ENCODE measurements at regions not wholly inside any gene's neighbourhood (a gene's known extent, or its start where the extent isn't known, plus 50 kb on each side); places are given as distances from the start of the nearest gene placed in this dataset.

GRCh38 chr5:167029488-167029887 is 1262.0 kb upstream of the WWC1 start:
- no peaks in the 10 kb centered on the region for H3K9me3 ChIP-seq (ENCODE audit: control insufficient read depth, insufficient read depth, low read length)
- no peaks in the 10 kb centered on the region for H3K36me3 Mint-ChIP-seq
- intact Hi-C loops (cut with micrococcal nuclease), result no loop called here

GRCh38 chr5:167030500-167031120 is 1260.8 kb upstream of the WWC1 start:
- Mint-ChIP-seq H3K27me3 (ENCODE audit: low read depth in 2 of 2) (no peaks in the 10 kb centered on the region), H3K36me3 (no peaks in the 10 kb centered on the region), H3K4me1 (no peaks in the 10 kb centered on the region), H3K9me3 (peaks cover 5 to 6% of the 10 kb centered on the region in 2 donors), H3K27ac (no peak overlapping the region), H3K4me3 (no peak overlapping the region)
- Histone ChIP-seq H3K36me3 (ENCODE audit: control insufficient read depth, insufficient read depth, low read length) (no peaks in the 10 kb centered on the region), H3K4me1 (ENCODE audit: control insufficient read depth, insufficient read depth, low read length) (no peaks in the 10 kb centered on the region), H3K9me3 (ENCODE audit: control insufficient read depth, insufficient read depth, low read length) (no peaks in the 10 kb centered on the region), H3K27ac (ENCODE audit: low read length) (no peak overlapping the region), H3K27me3 (ENCODE audit: control insufficient read depth, insufficient read depth, low read length) (no peaks in the 10 kb centered on the region), H3K4me3 (ENCODE audit: low read length) (no peak overlapping the region)
- DNase-seq (no peak), ATAC-seq (no peak)
- no peak for TF ChIP-seq CTCF (IDR thresholded peaks at IDR 0.05)
- WGBS (ENCODE audit: insufficient coverage), result 87% methylated on average over 15 of the region's 17 CpGs
- intact Hi-C loops (cut with micrococcal nuclease), result no loop called here

More at GRCh38 chr5:167029488-167029887, 1262.0 kb upstream of the WWC1 start:
- Mint-ChIP-seq H3K9me3 (peaks cover 5 to 6% of the 10 kb centered on the region in 2 donors), H3K4me3 (no peak overlapping the region), H3K4me1 (no peaks in the 10 kb centered on the region), H3K27ac (no peak overlapping the region), H3K27me3 (ENCODE audit: low read depth in 2 of 2) (no peaks in the 10 kb centered on the region)
- no peak for DNase-seq
- Histone ChIP-seq H3K27me3 (ENCODE audit: control insufficient read depth, insufficient read depth, low read length) (no peaks in the 10 kb centered on the region), H3K36me3 (ENCODE audit: control insufficient read depth, insufficient read depth, low read length) (no peaks in the 10 kb centered on the region), H3K4me3 (ENCODE audit: low read length) (no peak overlapping the region), H3K27ac (ENCODE audit: low read length) (no peak overlapping the region), H3K4me1 (ENCODE audit: control insufficient read depth, insufficient read depth, low read length) (no peaks in the 10 kb centered on the region)
- no peak for ATAC-seq
- WGBS (ENCODE audit: insufficient coverage), result 62% methylated on average over 2 of the region's 2 CpGs
- no peak for TF ChIP-seq CTCF (IDR thresholded peaks at IDR 0.05)

- 100% methylated on average over 1 of the region's 4 CpGs for whole genome bisulfite sequencing (ENCODE audit: insufficient coverage)
- peaks cover 4% of the 10 kb centered on the region for H3K9me3 ChIP-seq (ENCODE audit: control insufficient read depth, insufficient read depth, low read length)
- DNase-seq, result no peak
- Mint-ChIP-seq H3K27ac (no peak overlapping the region), H3K4me1 (no peaks in the 10 kb centered on the region), H3K4me3 (no peak overlapping the region), H3K9me3 (peaks cover 2 to 8% of the 10 kb centered on the region in 2 donors), H3K27me3 (ENCODE audit: low read depth in 2 of 2) (no peaks in the 10 kb centered on the region), H3K36me3 (no peaks in the 10 kb centered on the region)
- no peaks in the 10 kb centered on the region for H3K36me3 ChIP-seq (ENCODE audit: control insufficient read depth, insufficient read depth, low read length)
- H3K27me3 ChIP-seq (ENCODE audit: control insufficient read depth, insufficient read depth, low read length), result no peaks in the 10 kb centered on the region
- H3K27ac ChIP-seq (ENCODE audit: low read length), result no peak overlapping the region
- no peak for ATAC-seq
- intact Hi-C loops (cut with micrococcal nuclease), result no loop called here
- no peak overlapping the region for H3K4me3 ChIP-seq (ENCODE audit: low read length)
- no peaks in the 10 kb centered on the region for H3K4me1 ChIP-seq (ENCODE audit: control insufficient read depth, insufficient read depth, low read length)
- TF ChIP-seq CTCF (IDR thresholded peaks at IDR 0.05), result no peak
These were observed 1254.9 kb upstream of the WWC1 start for GRCh38 chr5:167036585-167036984.

- Mint-ChIP-seq H3K9me3 (peaks cover 0 to 5% of the 10 kb centered on the region in 2 donors), H3K27me3 (ENCODE audit: low read depth in 2 of 2) (no peaks in the 10 kb centered on the region), H3K4me3 (no peak overlapping the region), H3K4me1 (no peaks in the 10 kb centered on the region), H3K36me3 (no peaks in the 10 kb centered on the region), H3K27ac (no peak overlapping the region)
- ATAC-seq (no peak), DNase-seq (no peak)
- H3K4me3 ChIP-seq (ENCODE audit: low read length), result no peak overlapping the region
- intact Hi-C loops (cut with micrococcal nuclease), result no loop called here
- H3K4me1 ChIP-seq (ENCODE audit: control insufficient read depth, insufficient read depth, low read length), result no peaks in the 10 kb centered on the region
- no peaks in the 10 kb centered on the region for H3K27me3 ChIP-seq (ENCODE audit: control insufficient read depth, insufficient read depth, low read length)
- no peaks in the 10 kb centered on the region for H3K36me3 ChIP-seq (ENCODE audit: control insufficient read depth, insufficient read depth, low read length)
- TF ChIP-seq CTCF (IDR thresholded peaks at IDR 0.05), result no peak
- WGBS (ENCODE audit: insufficient coverage), result 0% methylated on average over 4 of the region's 7 CpGs
- H3K9me3 ChIP-seq (ENCODE audit: control insufficient read depth, insufficient read depth, low read length), result no peaks in the 10 kb centered on the region
- H3K27ac ChIP-seq (ENCODE audit: low read length), result no peak overlapping the region
These were observed 1242.3 kb upstream of the WWC1 start for GRCh38 chr5:167049043-167049663.

All from natural killer cell (primary cell).